OCI-LY7 (cell line): ENCODE measurements at regions not wholly inside any gene's neighbourhood (a gene's known extent, or its start where the extent isn't known, plus 50 kb on each side); places are given as distances from the start of the nearest gene placed in this dataset.

Experiments used
- EZH2phosphoT487 ChIP-seq: fragments of 200-600 bp; sonication (generic); IDR thresholded peaks from 2 replicates; pipeline ENCODE4 v1.6.1; 2018; ENCODE audit warnings: low read depth, borderline replicate concordance, mild to moderate bottlenecking, mixed run types, antibody characterized with exemption, low read length, moderate library complexity, mixed read lengths
- TF ChIP-seq, protein P1 (sequence below): fragments of 200-600 bp; sonication (generic); conservative IDR thresholded peaks from 2 replicates; pipeline ENCODE4 v1.5.1; 2014; ENCODE audit warnings: mild to moderate bottlenecking, antibody characterized with exemption, low read length, moderate library complexity, mixed read lengths

DNA sequence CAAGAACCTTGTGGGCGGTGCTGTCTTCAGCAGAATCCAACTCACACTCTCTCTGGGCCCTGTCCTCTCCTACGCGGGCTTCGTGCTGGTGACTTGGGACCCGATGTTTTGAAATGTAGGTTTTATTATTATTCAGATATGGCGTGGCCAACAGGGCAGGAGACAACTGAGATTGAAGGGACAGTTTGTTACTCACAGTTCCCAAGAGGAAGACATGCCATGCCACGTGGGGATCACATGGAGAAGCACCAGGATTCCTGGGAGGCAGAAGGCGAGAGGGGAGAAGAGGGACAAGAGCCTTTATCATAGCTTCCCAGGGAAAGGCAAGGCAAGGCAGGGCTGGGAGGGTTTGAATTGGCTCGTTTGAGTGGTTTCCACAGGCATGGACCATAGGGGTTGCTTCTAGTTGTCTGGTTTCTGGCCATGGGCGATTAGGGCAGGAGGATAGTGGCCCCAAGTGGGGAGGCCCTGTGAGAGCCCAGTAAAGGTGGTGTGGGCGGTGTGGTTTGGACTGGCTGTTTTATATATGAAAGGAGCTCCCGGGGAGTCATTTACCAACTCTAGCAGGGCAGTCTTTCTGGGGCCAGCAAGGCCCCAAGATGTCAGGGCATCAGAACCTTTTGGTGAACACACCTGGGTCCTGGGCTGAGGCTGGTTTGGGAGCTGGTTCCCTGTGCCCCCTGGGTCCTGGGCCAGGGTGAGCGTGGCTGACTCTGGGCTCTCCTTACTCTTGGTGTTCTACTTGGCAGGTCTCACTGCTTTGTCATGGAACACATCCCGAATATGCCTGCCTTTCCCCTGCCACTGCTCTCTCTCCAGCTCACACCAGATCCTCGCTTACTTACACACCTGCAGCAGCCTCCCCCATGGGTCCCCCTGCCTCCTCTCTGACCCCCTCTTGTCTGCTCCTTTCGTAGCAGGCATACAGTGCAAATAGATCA is 94.0 kb upstream of the ZNF536 start:
- TF ChIP-seq, protein P1, sequence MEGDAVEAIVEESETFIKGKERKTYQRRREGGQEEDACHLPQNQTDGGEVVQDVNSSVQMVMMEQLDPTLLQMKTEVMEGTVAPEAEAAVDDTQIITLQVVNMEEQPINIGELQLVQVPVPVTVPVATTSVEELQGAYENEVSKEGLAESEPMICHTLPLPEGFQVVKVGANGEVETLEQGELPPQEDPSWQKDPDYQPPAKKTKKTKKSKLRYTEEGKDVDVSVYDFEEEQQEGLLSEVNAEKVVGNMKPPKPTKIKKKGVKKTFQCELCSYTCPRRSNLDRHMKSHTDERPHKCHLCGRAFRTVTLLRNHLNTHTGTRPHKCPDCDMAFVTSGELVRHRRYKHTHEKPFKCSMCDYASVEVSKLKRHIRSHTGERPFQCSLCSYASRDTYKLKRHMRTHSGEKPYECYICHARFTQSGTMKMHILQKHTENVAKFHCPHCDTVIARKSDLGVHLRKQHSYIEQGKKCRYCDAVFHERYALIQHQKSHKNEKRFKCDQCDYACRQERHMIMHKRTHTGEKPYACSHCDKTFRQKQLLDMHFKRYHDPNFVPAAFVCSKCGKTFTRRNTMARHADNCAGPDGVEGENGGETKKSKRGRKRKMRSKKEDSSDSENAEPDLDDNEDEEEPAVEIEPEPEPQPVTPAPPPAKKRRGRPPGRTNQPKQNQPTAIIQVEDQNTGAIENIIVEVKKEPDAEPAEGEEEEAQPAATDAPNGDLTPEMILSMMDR, result no peak
- TF ChIP-seq EZH2phosphoT487, result no peak
